HCT116 (cell line): ENCODE measurements at regions not wholly inside any gene's neighbourhood (a gene's known extent, or its start where the extent isn't known, plus 50 kb on each side); places are given as distances from the start of the nearest gene placed in this dataset.
"Not testable (repeated sequence)": the region's sequence is repeated elsewhere in the genome, so short reads cannot be mapped to it uniquely, and the experiment has no call there.

Experiments
- ATAC-seq: fragments of 200-7000 bp; cut with Tn5 transposase; 2 replicates; pipeline ENCODE4 v1.9.1; 2020; ENCODE audit warnings: mild to moderate bottlenecking, moderate library complexity
- BruUV-seq: library from RNA; stranded (reverse); fragments of 400-500 nt; replicated peaks from 2 replicates; lab custom pipeline; 2021; lab: Mats Ljungman, UMichigan
- CTCF ChIA-PET: fragments of 300-600 bp; sonication (Branson Sonifier 250); formaldehyde crosslinking; loops from one replicate; lab custom pipeline; 2021; ENCODE audit warnings: antibody characterized with exemption; lab: Charles Lee
- POLR2A ChIA-PET: fragments of 300-600, 350-600 bp; sonication (Branson Sonifier 250); formaldehyde crosslinking; loops from one replicate; lab custom pipeline; 2021; ENCODE audit warnings: antibody characterized with exemption; lab: Charles Lee
- RAD21 ChIA-PET, 2 experiments: fragments of 300-600 bp; sonication (Branson Sonifier 250); formaldehyde crosslinking; loops; one replicate each; lab custom pipeline; 2023; ENCODE audit warnings: low total read pairs in 2 of 2; ENCODE audit not compliant: uncharacterized antibody in 2 of 2, unreplicated experiment in 2 of 2, low non-redundant PET in 1 of 2; lab: Charles Lee
- DNase-seq: peaks from one replicate; pipeline ENCODE4 v3.0.0-alpha.2; 2010; ENCODE audit warnings: low read depth, low spot score
- H2AFZ ChIP-seq: fragments of 200-600 bp; shearing (Covaris generic), sonication (generic); 2 replicates; pipeline ENCODE4 v1.6.1; 2017; ENCODE audit warnings: low read depth, mixed run types, mixed read lengths, antibody characterized with exemption, low read length; ENCODE audit not compliant: poor library complexity, severe bottlenecking
- H3K27ac ChIP-seq: 2 replicates; pipeline ENCODE4 v1.5.1; 2012; ENCODE audit warnings: low read depth, low read length
- H3K27me3 ChIP-seq: fragments of 200-600 bp; sonication (generic); 2 replicates; pipeline ENCODE4 v1.6.1; 2016; ENCODE audit warnings: mixed run types, low read length, mixed read lengths; ENCODE audit not compliant: insufficient read depth
- H3K36me3 ChIP-seq, 2 experiments: fragments of 200-500 bp in 1 of 2; fragments of 200-600 bp in 1 of 2; sonication (Bioruptor generic) in 1 of 2; sonication (generic) in 1 of 2; 2 replicates each; pipeline versions ENCODE4 v1.5.1 to v1.6.1; 2014 to 2016; ENCODE audit warnings: low read length in 2 of 2, inconsistent platforms in 1 of 2, mixed read lengths in 1 of 2, mixed run types in 1 of 2; ENCODE audit not compliant: insufficient read depth in 2 of 2, control insufficient read depth in 1 of 2
- H3K4me1 ChIP-seq, 2 experiments: fragments of 200-600 bp in 1 of 2; sonication (generic) in 1 of 2; 2 replicates each; pipeline versions ENCODE4 v1.5.1 to v1.6.1; 2012 to 2017; ENCODE audit warnings: low read length in 2 of 2, inconsistent platforms in 1 of 2, mild to moderate bottlenecking in 1 of 2, mixed read lengths in 1 of 2, mixed run types in 1 of 2, moderate library complexity in 1 of 2; ENCODE audit not compliant: insufficient read depth in 2 of 2, control insufficient read depth in 1 of 2
- H3K4me2 ChIP-seq: fragments of 200-600 bp; sonication (generic); 2 replicates; pipeline ENCODE4 v1.6.1; 2017; ENCODE audit warnings: mixed run types, low read length, mixed read lengths
- H3K4me3 ChIP-seq, 2 experiments: fragments of 200-600 bp in 1 of 2; sonication (generic) in 1 of 2; replicated peaks in 1 of 2; 2 replicates each; pipeline ENCODE4 v1.5.1; 2011 to 2016; ENCODE audit warnings: low read length in 2 of 2, control low read depth in 1 of 2, low read depth in 1 of 2, mild to moderate bottlenecking in 1 of 2, mixed read lengths in 1 of 2, mixed run types in 1 of 2
- H3K79me2 ChIP-seq: fragments of 200-600 bp; sonication (generic); 2 replicates; pipeline ENCODE4 v1.6.1; 2017; ENCODE audit warnings: mild to moderate bottlenecking, mixed run types, low read length, moderate library complexity, mixed read lengths; ENCODE audit not compliant: insufficient read depth
- H3K9ac ChIP-seq: fragments of 200-600 bp; sonication (generic); 2 replicates; pipeline ENCODE4 v1.6.1; 2016; ENCODE audit warnings: low read length, mixed read lengths
- H3K9me2 ChIP-seq: fragments of 200-600 bp; sonication (generic), shearing (Covaris generic); 2 replicates; pipeline ENCODE4 v1.6.1; 2017; ENCODE audit warnings: mixed run types, mild to moderate bottlenecking, moderate library complexity; ENCODE audit not compliant: insufficient read depth
- H3K9me3 ChIP-seq, 2 experiments: fragments of 200-500 bp in 1 of 2; fragments of 200-600 bp in 1 of 2; sonication (Bioruptor generic) in 1 of 2; sonication (generic) in 1 of 2; 2 replicates each; pipeline ENCODE4 v1.6.1; 2014 to 2017; ENCODE audit warnings: low read length in 2 of 2, mixed read lengths in 2 of 2, inconsistent platforms in 1 of 2, low read depth in 1 of 2, mild to moderate bottlenecking in 1 of 2, mixed run types in 1 of 2, moderate library complexity in 1 of 2; ENCODE audit not compliant: control insufficient read depth in 1 of 2, insufficient read depth in 1 of 2
- H4K20me1 ChIP-seq: fragments of 200-600 bp; sonication (generic), shearing (Covaris generic); 2 replicates; pipeline ENCODE4 v1.6.1; 2017; ENCODE audit warnings: mixed run types, mild to moderate bottlenecking, moderate library complexity; ENCODE audit not compliant: insufficient read depth
- ATF3 ChIP-seq: IDR thresholded peaks from 2 replicates; pipeline ENCODE4 v1.6.1; 2012
- CBX3 ChIP-seq: IDR thresholded peaks from 2 replicates; pipeline ENCODE4 v1.6.1; 2012; ENCODE audit warnings: low read depth
- CEBPB ChIP-seq: IDR thresholded peaks from 2 replicates; pipeline ENCODE4 v1.6.1; 2012; ENCODE audit warnings: low read depth
- EGR1 ChIP-seq: IDR thresholded peaks from 2 replicates; pipeline ENCODE4 v1.6.1; 2012; ENCODE audit warnings: low read depth
- ELF1 ChIP-seq: IDR thresholded peaks from 2 replicates; pipeline ENCODE4 v1.6.1; 2012; ENCODE audit warnings: low read depth, borderline replicate concordance
- EZH2phosphoT487 ChIP-seq: fragments of 200-600 bp; IDR thresholded peaks from 2 replicates; pipeline ENCODE4 v1.6.1; 2018; ENCODE audit warnings: antibody characterized with exemption, borderline replicate concordance
- MAX ChIP-seq: IDR thresholded peaks from 2 replicates; pipeline ENCODE4 v1.6.1; 2012
- POLR2A ChIP-seq: IDR thresholded peaks from 2 replicates; pipeline ENCODE4 v1.7.0; 2011; ENCODE audit warnings: borderline replicate concordance; ENCODE audit not compliant: insufficient read depth, insufficient read length; ENCODE audit errors: extremely low read depth
- POLR2AphosphoS5 ChIP-seq: IDR thresholded peaks from 2 replicates; pipeline ENCODE4 v1.6.1; 2011; ENCODE audit warnings: mild to moderate bottlenecking, low read depth, low read length, moderate library complexity
- SP1 ChIP-seq: IDR thresholded peaks from 2 replicates; pipeline ENCODE4 v1.6.1; 2012; ENCODE audit warnings: low read depth
- TCF7L2 ChIP-seq: IDR thresholded peaks from 2 replicates; pipeline ENCODE4 v1.7.0; 2011; ENCODE audit warnings: borderline replicate concordance, inconsistent platforms; ENCODE audit not compliant: insufficient read depth, insufficient read length; ENCODE audit errors: extremely low read depth
- YY1 ChIP-seq: IDR thresholded peaks from 2 replicates; pipeline ENCODE4 v1.6.1; 2011; ENCODE audit warnings: low read length, low read depth, moderate library complexity, mild to moderate bottlenecking; ENCODE audit not compliant: insufficient replicate concordance; ENCODE audit errors: extremely low read depth
- ZBTB33 ChIP-seq: IDR thresholded peaks from 2 replicates; pipeline ENCODE4 v1.6.1; 2011; ENCODE audit warnings: mild to moderate bottlenecking, low read length, moderate library complexity; ENCODE audit not compliant: insufficient replicate concordance; ENCODE audit errors: extremely low read depth
- ZFX ChIP-seq: fragments of 450-650 bp; IDR thresholded peaks from 2 replicates; pipeline ENCODE4 v1.6.1; 2017
- intact Hi-C: fragments of 100-400 bp; cut with micrococcal nuclease; formaldehyde crosslinking; loops from 2 replicates; pipeline ENCODE4 v1.10.0; 2022

GRCh38 chr4:141563723-141564122 is 72.7 kb upstream of the IL15 start:
- Histone ChIP-seq H3K36me3 (no peaks in the 10 kb centered on the region), H3K4me3 (no peak overlapping the region), H3K9ac (no peak overlapping the region), H3K9me3 (no peaks in the 10 kb centered on the region), H4K20me1 (no peaks in the 10 kb centered on the region), H3K27me3 (no peaks in the 10 kb centered on the region), H3K79me2 (no peaks in the 10 kb centered on the region), H3K4me1 (no peaks in the 10 kb centered on the region), H3K27ac (no peak overlapping the region), H2AFZ (no peak overlapping the region), H3K4me2 (no peak overlapping the region), H3K9me2 (no peaks in the 10 kb centered on the region)
- ChIA-PET CTCF (no interaction called here), RAD21 (no interaction called here), POLR2A (no interaction called here)
- BruUV-seq: no TSS peak
- DNase-seq (no peak), ATAC-seq (no peak)
- no peak for TF ChIP-seq MAX
- TF ChIP-seq EZH2phosphoT487: no peak
- no peak for TF ChIP-seq SP1
- TF ChIP-seq POLR2AphosphoS5: no peak
- TF ChIP-seq EGR1: no peak
- no peak for TF ChIP-seq ATF3
- TF ChIP-seq CEBPB: no peak
- TF ChIP-seq ELF1: no peak
- TF ChIP-seq POLR2A: no peak
- no peak for TF ChIP-seq CBX3
- no peak for TF ChIP-seq ZBTB33
- no peak for TF ChIP-seq YY1
- no peak for TF ChIP-seq ZFX
- TF ChIP-seq TCF7L2: no peak
- intact Hi-C loops: no loop called here

- intact Hi-C loops, DNase-seq, H3K36me3 ChIP-seq, H3K4me3 ChIP-seq, H3K27ac ChIP-seq, ATAC-seq, BruUV-seq, POLR2A ChIA-PET, H3K4me2 ChIP-seq, H3K9me3 ChIP-seq, RAD21 ChIA-PET, H4K20me1 ChIP-seq, H3K27me3 ChIP-seq, H3K9ac ChIP-seq, H2AFZ ChIP-seq, CTCF ChIA-PET, H3K79me2 ChIP-seq, H3K4me1 ChIP-seq, H3K9me2 ChIP-seq: not testable (repeated sequence)
These were observed 71.4 kb upstream of the IL15 start for GRCh38 chr4:141564961-141565360.
